ENCODE measurements at regions not wholly inside any gene's neighbourhood (a gene's known extent, or its start where the extent isn't known, plus 50 kb on each side); places are given as distances from the start of the nearest gene placed in this dataset.
"Not testable (repeated sequence)": the region's sequence is repeated elsewhere in the genome, so short reads cannot be mapped to it uniquely, and the experiment has no call there.

DNA sequence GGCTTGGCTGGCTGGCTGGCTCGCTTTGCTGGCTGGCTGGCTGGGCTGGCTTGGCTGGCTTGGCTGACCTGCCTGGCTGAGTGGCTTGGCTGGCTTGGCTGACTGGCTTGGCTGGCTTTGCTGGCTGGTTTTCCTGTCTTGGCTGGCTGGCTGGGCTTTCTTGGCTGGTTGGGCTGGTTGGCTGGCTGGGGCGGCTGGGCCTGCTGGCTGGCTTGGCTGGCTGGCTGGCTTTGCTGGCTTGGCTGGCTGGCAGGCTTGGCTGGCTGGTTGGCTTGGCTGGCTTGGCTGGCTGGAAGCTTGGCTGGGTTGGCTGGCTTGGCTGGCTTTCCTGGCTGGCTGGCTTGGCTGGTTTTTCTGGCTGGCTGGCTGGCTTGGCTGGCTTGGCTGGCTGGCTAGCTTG is 435.6 kb downstream of the GOLGA6L6 start:
- H3K4me3 ChIP-seq (ENCODE audit: low read length) = no peak overlapping the region
- H3K27me3 ChIP-seq (ENCODE audit: control insufficient read depth, insufficient read depth, low read length) = no peaks in the 10 kb centered on the region
- no CpG with 5 or more reads among the region's 2 CpGs for WGBS (ENCODE audit: insufficient coverage, low lambda C conversion rate)
- no peaks in the 10 kb centered on the region for H3K4me1 ChIP-seq (ENCODE audit: control insufficient read depth, insufficient read depth, low read length)
- no peak for DNase-seq
- H3K27ac ChIP-seq (ENCODE audit: low read length) = no peak overlapping the region
- H3K36me3 ChIP-seq (ENCODE audit: control insufficient read depth, insufficient read depth, low read length) = no peaks in the 10 kb centered on the region
- peaks cover 29% of the 10 kb centered on the region for H3K9me3 ChIP-seq (ENCODE audit: control insufficient read depth, low read depth, low read length)

DNA sequence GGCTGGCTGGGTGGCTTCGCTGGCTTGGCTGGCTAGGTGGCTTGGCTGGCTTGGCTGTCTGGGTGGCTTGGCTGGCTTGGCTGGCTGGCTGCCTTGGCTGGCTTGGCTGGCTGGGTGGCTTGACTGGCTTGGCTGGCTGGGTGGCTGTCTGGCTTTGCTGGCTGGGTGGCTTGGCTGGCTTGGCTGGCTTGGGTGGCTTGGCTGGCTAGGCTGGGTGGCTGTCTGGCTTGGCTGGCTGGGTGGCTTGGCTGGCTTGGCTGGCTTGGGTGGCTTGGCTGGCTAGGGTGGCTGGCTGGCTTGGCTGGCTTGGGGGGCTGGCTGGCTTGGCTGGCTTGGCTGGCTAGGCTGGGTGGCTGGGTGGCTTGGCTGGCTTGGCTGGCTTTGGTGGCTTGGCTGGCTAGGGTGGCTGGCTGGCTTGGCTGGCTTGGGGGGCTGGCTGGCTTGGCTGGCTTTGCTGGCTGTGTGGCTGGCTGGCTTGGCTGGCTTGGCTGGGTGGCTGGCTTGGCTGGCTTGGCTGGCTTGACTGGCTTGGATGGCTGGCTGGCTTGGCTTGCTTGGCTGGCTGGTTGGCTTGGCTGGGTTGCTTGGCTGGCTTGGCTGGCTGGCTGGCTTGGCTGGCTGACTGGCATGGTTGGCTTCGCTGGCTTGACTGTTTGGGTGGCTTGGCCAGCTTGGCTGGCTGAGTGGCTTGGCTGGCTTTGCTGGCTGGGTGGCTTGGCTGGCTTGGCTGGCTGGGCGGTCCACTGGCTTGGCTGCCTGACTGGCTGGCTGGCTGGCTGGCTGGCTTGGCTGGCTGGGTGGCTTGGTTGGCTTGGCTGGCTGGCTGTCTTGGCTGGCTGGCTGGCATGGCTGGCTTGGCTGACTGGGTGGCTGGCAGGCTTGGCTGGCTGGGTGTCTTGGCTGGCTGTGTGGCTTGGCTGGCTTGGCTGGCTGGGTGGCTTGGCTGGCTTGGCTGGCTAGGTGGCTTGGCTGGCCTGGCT is 436.3 kb downstream of the GOLGA6L6 start:
- WGBS (ENCODE audit: insufficient coverage, low lambda C conversion rate) = no CpG with 5 or more reads among the region's 3 CpGs

DNA sequence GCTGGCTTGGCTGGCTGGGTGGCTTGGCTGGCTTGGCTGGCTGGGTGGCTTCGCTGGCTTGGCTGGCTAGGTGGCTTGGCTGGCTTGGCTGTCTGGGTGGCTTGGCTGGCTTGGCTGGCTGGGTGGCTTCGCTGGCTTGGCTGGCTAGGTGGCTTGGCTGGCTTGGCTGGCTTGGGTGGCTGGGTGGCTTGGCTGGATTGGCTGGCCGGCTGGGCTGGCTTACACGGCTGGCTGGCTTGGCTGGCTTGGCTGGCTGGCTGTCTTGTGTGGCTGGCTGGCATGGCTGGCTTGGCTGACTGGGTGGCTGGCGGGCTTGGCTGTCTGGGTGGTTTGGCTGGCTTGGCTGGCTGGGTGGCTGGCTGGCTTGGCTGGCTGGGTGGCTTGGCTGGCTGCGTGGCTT is 437.0 kb downstream of the GOLGA6L6 start:
- H3K36me3 ChIP-seq (ENCODE audit: control insufficient read depth, insufficient read depth, low read length); DNase-seq; H3K27me3 ChIP-seq (ENCODE audit: control insufficient read depth, insufficient read depth, low read length); H3K4me1 ChIP-seq (ENCODE audit: control insufficient read depth, insufficient read depth, low read length); H3K4me3 ChIP-seq (ENCODE audit: low read length); H3K27ac ChIP-seq (ENCODE audit: low read length): not testable (repeated sequence)
- WGBS (ENCODE audit: insufficient coverage, low lambda C conversion rate) = no CpG with 5 or more reads among the region's 6 CpGs
- peaks cover 29% of the 10 kb centered on the region for H3K9me3 ChIP-seq (ENCODE audit: control insufficient read depth, low read depth, low read length)

More for the DNA sequence above, 436.3 kb downstream of the GOLGA6L6 start:
- not testable (repeated sequence) for H3K36me3 ChIP-seq (ENCODE audit: control insufficient read depth, insufficient read depth, low read length); H3K27ac ChIP-seq (ENCODE audit: low read length); H3K4me1 ChIP-seq (ENCODE audit: control insufficient read depth, insufficient read depth, low read length); DNase-seq; H3K27me3 ChIP-seq (ENCODE audit: control insufficient read depth, insufficient read depth, low read length); H3K4me3 ChIP-seq (ENCODE audit: low read length)
- H3K9me3 ChIP-seq (ENCODE audit: control insufficient read depth, low read depth, low read length) = peaks cover 29% of the 10 kb centered on the region

DNA sequence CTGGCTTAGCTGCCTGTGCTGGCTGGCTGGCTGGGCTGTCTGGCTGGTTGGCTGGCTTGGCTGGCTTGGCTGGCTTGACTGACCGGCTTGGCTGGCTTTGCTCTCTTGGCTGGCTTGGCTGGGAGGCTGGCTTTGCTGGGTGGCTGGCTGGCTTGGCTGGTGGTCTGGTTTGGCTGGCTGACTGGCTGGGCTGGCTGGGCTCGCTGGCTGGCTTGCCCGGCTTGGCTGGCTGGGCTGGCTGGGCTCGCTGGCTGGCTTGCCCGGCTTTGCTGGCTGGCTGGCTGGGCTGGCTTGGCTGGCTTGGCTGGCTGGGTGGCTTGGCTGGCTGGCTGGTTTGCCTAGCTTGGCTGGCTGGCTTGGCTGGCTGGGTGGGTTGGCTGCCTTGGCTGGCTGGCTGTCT is 438.7 kb downstream of the GOLGA6L6 start:
- WGBS (ENCODE audit: insufficient coverage, low lambda C conversion rate) = no CpG with 5 or more reads among the region's 5 CpGs
- not testable (repeated sequence) for DNase-seq; H3K36me3 ChIP-seq (ENCODE audit: control insufficient read depth, insufficient read depth, low read length); H3K4me1 ChIP-seq (ENCODE audit: control insufficient read depth, insufficient read depth, low read length); H3K27me3 ChIP-seq (ENCODE audit: control insufficient read depth, insufficient read depth, low read length); H3K4me3 ChIP-seq (ENCODE audit: low read length); H3K27ac ChIP-seq (ENCODE audit: low read length)
- peaks cover 29% of the 10 kb centered on the region for H3K9me3 ChIP-seq (ENCODE audit: control insufficient read depth, low read depth, low read length)

DNA sequence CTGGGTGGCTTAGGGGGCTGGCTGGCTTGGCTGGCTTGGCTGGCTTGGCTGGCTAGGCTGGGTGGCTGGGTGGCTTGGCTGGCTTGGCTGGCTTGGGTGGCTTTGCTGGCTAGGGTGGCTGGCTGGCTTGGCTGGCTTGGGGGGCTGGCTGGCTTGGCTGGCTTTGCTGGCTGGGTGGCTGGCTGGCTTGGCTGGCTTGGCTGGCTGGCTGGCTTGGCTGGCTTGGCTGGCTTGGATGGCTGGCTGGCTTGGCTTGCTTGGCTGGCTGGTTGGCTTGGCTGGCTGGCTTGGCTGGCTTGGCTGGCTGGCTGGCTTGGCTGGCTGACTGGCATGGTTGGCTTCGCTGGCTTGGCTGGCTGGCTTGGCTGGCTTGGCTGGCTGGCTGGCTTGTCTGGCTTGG is 439.4 kb downstream of the GOLGA6L6 start:
- H3K9me3 ChIP-seq (ENCODE audit: control insufficient read depth, low read depth, low read length) = peaks cover 29% of the 10 kb centered on the region
- not testable (repeated sequence) for H3K27ac ChIP-seq (ENCODE audit: low read length); DNase-seq; H3K27me3 ChIP-seq (ENCODE audit: control insufficient read depth, insufficient read depth, low read length); H3K4me1 ChIP-seq (ENCODE audit: control insufficient read depth, insufficient read depth, low read length); H3K4me3 ChIP-seq (ENCODE audit: low read length); H3K36me3 ChIP-seq (ENCODE audit: control insufficient read depth, insufficient read depth, low read length)
- no CpG with 5 or more reads among the region's 1 CpG for WGBS (ENCODE audit: insufficient coverage, low lambda C conversion rate)

DNA sequence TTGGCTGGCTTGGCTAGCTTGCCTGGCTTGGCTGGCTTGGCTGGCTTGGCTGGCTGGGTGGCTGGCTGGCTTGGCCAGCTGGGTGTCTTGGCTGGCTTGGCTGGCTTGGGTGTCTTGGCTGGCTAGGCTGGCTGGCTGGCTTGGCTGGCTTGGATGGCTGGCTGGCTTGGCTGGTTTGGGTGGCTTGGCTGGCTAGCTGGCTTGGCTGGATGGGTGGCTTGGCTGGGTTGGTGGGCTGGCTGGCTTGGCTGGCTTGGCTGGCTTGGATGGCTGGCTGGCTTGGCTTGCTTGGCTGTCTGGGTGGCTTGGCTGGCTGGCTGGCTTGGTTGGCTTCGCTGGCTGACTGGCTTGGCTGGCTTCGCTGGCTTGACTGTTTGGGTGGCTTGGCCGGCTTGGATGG is 440.3 kb downstream of the GOLGA6L6 start:
- H3K36me3 ChIP-seq (ENCODE audit: control insufficient read depth, insufficient read depth, low read length); H3K4me3 ChIP-seq (ENCODE audit: low read length); H3K4me1 ChIP-seq (ENCODE audit: control insufficient read depth, insufficient read depth, low read length); DNase-seq; H3K27ac ChIP-seq (ENCODE audit: low read length); H3K27me3 ChIP-seq (ENCODE audit: control insufficient read depth, insufficient read depth, low read length): not testable (repeated sequence)
- peaks cover 28% of the 10 kb centered on the region for H3K9me3 ChIP-seq (ENCODE audit: control insufficient read depth, low read depth, low read length)
- no CpG with 5 or more reads among the region's 3 CpGs for WGBS (ENCODE audit: insufficient coverage, low lambda C conversion rate)

DNA sequence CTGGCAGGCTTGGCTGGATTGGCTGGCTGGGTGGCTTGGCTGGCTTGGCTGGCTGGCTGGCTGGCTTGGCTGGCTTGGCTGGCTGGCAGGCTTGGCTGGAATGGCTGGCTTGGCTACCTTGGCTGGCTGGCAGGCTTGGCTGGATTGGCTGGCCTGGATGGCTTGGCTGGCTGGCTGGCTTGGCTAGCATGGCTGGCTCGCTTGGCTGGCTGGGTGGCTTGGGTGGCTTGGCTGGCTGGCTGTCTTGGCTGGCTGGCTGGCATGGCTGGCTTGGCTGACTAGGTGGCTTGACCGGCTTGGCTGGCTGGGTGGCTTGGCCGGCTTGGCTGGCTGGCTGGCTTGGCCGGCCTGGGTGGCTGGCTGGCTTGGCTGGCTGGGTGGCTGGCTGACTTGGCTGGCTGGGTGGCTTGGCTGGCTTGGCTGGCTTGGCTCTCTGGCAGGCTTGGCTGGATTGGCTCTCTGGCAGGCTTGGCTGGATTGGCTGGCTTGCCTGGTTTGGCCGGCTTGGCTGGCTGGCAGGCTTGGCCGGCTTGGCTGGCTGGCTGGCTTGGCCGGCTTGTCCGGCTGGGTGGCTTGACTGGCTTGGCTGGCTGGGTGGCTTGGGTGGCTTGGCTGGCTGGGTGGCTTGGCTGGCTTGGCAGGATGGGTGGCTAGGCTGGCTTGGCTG is 440.9 kb downstream of the GOLGA6L6 start:
- DNase-seq = not testable (repeated sequence)
- WGBS (ENCODE audit: insufficient coverage, low lambda C conversion rate) = no CpG with 5 or more reads among the region's 8 CpGs

DNA sequence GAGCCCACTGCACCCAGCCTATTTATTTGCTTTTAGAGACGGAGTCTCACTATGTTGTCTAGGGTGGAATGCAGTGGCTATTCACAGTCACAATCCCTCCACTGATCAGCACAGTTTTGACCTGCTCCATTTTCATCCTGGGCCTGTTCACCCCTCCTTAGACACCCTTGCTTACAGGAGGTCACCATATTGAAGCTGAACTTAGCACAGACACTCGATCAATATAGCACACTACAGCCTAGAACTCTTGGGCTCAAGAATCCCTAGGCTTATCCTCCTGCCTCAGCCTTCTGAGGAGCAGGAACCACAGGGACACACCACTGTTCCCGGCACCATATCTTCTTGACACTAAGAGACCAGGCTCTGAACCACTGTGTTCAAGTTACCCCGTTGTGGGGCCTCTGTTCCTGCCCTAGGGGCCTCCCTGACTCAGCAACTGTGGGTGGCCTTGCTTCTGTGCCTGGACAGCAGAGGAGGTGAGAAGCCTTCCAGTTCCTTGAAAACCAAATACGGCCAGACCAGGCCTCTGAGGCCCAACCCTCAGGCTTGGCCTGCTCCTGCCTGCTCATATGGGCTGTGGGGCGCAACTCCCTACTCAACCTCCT is 445.8 kb downstream of the GOLGA6L6 start:
- H3K4me1 ChIP-seq (ENCODE audit: control insufficient read depth, insufficient read depth, low read length); H3K27me3 ChIP-seq (ENCODE audit: control insufficient read depth, insufficient read depth, low read length); H3K36me3 ChIP-seq (ENCODE audit: control insufficient read depth, insufficient read depth, low read length); H3K27ac ChIP-seq (ENCODE audit: low read length); DNase-seq; H3K9me3 ChIP-seq (ENCODE audit: control insufficient read depth, low read depth, low read length); H3K4me3 ChIP-seq (ENCODE audit: low read length): not testable (repeated sequence)
- no CpG with 5 or more reads among the region's 6 CpGs for WGBS (ENCODE audit: insufficient coverage, low lambda C conversion rate)

More for the DNA sequence above, 440.9 kb downstream of the GOLGA6L6 start:
- H3K4me3 ChIP-seq (ENCODE audit: low read length); H3K36me3 ChIP-seq (ENCODE audit: control insufficient read depth, insufficient read depth, low read length); H3K27ac ChIP-seq (ENCODE audit: low read length); H3K27me3 ChIP-seq (ENCODE audit: control insufficient read depth, insufficient read depth, low read length); H3K4me1 ChIP-seq (ENCODE audit: control insufficient read depth, insufficient read depth, low read length): not testable (repeated sequence)
- peaks cover 23% of the 10 kb centered on the region for H3K9me3 ChIP-seq (ENCODE audit: control insufficient read depth, low read depth, low read length)

DNA sequence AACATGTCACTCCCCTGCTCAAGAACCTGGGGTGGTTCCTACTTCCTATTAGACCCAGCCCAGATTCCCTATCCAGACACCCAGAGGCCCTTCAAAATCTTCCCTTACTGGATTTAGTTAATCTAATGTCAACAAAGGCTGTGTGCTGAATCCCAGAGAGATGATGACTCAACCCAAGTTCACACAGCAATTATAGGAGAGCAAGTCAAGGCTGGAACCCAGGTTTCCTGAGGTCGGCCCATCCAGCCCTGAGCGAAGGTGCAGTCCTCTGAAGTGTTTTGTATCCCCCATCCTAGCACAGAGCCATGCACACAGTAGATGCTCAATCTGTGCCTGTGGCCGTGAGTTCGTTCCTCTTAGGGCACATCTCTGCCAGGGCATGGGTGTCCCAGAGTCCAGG is 452.1 kb downstream of the GOLGA6L6 start:
- not testable (repeated sequence) for H3K27me3 ChIP-seq (ENCODE audit: control insufficient read depth, insufficient read depth, low read length); H3K4me1 ChIP-seq (ENCODE audit: control insufficient read depth, insufficient read depth, low read length); H3K27ac ChIP-seq (ENCODE audit: low read length); H3K4me3 ChIP-seq (ENCODE audit: low read length); H3K9me3 ChIP-seq (ENCODE audit: control insufficient read depth, low read depth, low read length); H3K36me3 ChIP-seq (ENCODE audit: control insufficient read depth, insufficient read depth, low read length); DNase-seq
- no CpG with 5 or more reads among the region's 4 CpGs for WGBS (ENCODE audit: insufficient coverage, low lambda C conversion rate)

DNA sequence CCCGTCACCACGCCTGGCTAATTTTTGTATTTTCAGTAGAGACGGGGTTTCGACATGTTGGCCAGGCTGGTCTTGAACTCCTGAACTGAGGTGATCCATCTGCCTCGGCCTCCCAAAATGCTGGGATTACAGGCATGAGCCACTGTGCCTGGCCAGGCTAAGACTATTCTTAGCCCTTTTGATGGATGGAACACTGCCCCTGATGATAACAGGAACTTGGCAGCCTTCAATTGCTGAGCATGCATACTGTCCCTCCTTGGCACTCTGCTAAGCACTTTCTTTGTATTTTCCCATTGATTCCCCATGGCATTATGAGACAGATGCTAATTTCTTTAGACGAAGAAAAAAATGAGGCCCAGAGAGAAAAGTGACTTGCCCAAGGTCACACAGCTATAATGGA is 457.6 kb downstream of the GOLGA6L6 start:
- WGBS (ENCODE audit: insufficient coverage, low lambda C conversion rate) = no CpG with 5 or more reads among the region's 6 CpGs
- not testable (repeated sequence) for H3K27ac ChIP-seq (ENCODE audit: low read length)

More for the DNA sequence above, 457.6 kb downstream of the GOLGA6L6 start:
- H3K4me3 ChIP-seq (ENCODE audit: low read length); H3K9me3 ChIP-seq (ENCODE audit: control insufficient read depth, low read depth, low read length); H3K4me1 ChIP-seq (ENCODE audit: control insufficient read depth, insufficient read depth, low read length); H3K27me3 ChIP-seq (ENCODE audit: control insufficient read depth, insufficient read depth, low read length); H3K36me3 ChIP-seq (ENCODE audit: control insufficient read depth, insufficient read depth, low read length); DNase-seq: not testable (repeated sequence)

Measured in large intestine (tissue), 3 donors.